SU-DHL-6 (cell line): ENCODE measurements at regions not wholly inside any gene's neighbourhood (a gene's known extent, or its start where the extent isn't known, plus 50 kb on each side); places are given as distances from the start of the nearest gene placed in this dataset.
"Not testable (repeated sequence)": the region's sequence is repeated elsewhere in the genome, so short reads cannot be mapped to it uniquely, and the experiment has no call there.

Source experiments
- H2AFZ ChIP-seq: fragments of 200-600 bp; sonication (generic); 2 replicates; pipeline ENCODE4 v1.6.1; 2014; ENCODE audit warnings: low read depth, mild to moderate bottlenecking, moderate library complexity, mixed read lengths, antibody characterized with exemption, low read length; ENCODE audit not compliant: severe bottlenecking
- H3F3A ChIP-seq: fragments of 200-600 bp; shearing (Covaris generic); 2 replicates; pipeline ENCODE4 v1.6.0; 2016; ENCODE audit warnings: antibody characterized with exemption, mild to moderate bottlenecking; ENCODE audit not compliant: insufficient read depth
- H3K27ac ChIP-seq: fragments of 200-600 bp; sonication (generic); 2 replicates; pipeline ENCODE4 v1.5.1; 2016; ENCODE audit warnings: low read depth, mild to moderate bottlenecking, low read length, moderate library complexity, mixed read lengths
- H3K27me3 ChIP-seq: fragments of 200-600 bp; sonication (generic), shearing (Covaris generic); 2 replicates; pipeline ENCODE4 v1.6.0; 2014; ENCODE audit warnings: mild to moderate bottlenecking, low read length
- H3K36me3 ChIP-seq: fragments of 200-600 bp; sonication (generic); 2 replicates; pipeline ENCODE4 v1.6.1; 2014; ENCODE audit warnings: mild to moderate bottlenecking, low read length, mixed read lengths
- H3K4me2 ChIP-seq: fragments of 300-600, 200-600 bp; shearing (Covaris generic), sonication (generic); 2 replicates; pipeline ENCODE4 v1.6.0; 2014; ENCODE audit warnings: low read length, low read depth, mild to moderate bottlenecking; ENCODE audit not compliant: poor library complexity, severe bottlenecking
- H3K4me3 ChIP-seq: fragments of 200-600 bp; sonication (generic); 2 replicates; pipeline ENCODE4 v1.5.1; 2014; ENCODE audit warnings: antibody characterized with exemption, low read length, mild to moderate bottlenecking, mixed read lengths; ENCODE audit not compliant: insufficient read depth, poor library complexity, severe bottlenecking
- H3K79me2 ChIP-seq: fragments of 200-600 bp; sonication (generic); 2 replicates; pipeline ENCODE4 v1.6.1; 2014; ENCODE audit warnings: mild to moderate bottlenecking, low read length, moderate library complexity; ENCODE audit not compliant: insufficient read depth
- H3K9ac ChIP-seq: fragments of 200-600 bp; sonication (generic); 2 replicates; pipeline ENCODE4 v1.7.0; 2014; ENCODE audit warnings: mild to moderate bottlenecking, low read length
- H3K9me2 ChIP-seq: fragments of 200-600 bp; sonication (generic); replicated peaks from 2 replicates; pipeline ENCODE4 v1.6.1; 2014; ENCODE audit warnings: low read length; ENCODE audit not compliant: insufficient read depth
- H3K9me3 ChIP-seq: fragments of 200-600 bp; sonication (generic); 2 replicates; pipeline ENCODE4 v1.6.1; 2014; ENCODE audit warnings: low read length, mixed read lengths; ENCODE audit not compliant: insufficient read depth
- H4K20me1 ChIP-seq: fragments of 200-600 bp; sonication (generic); 2 replicates; pipeline ENCODE4 v1.6.1; 2014; ENCODE audit warnings: low read depth, mild to moderate bottlenecking, antibody characterized with exemption, low read length, moderate library complexity, mixed read lengths
- EZH2phosphoT487 ChIP-seq: fragments of 200-600 bp; sonication (generic), shearing (Covaris generic); conservative IDR thresholded peaks from 2 replicates; pipeline ENCODE4 v1.6.1; 2018; ENCODE audit warnings: mild to moderate bottlenecking, antibody characterized with exemption, low read length, moderate library complexity, mixed read lengths
- TF ChIP-seq, protein P1 (sequence below): fragments of 200-600 bp; sonication (generic); IDR thresholded peaks from one replicate; pipeline ENCODE4 v1.5.1; 2017; ENCODE audit warnings: antibody characterized with exemption, mild to moderate bottlenecking, low read length, moderate library complexity; ENCODE audit not compliant: insufficient read depth, poor library complexity, severe bottlenecking

- no peak overlapping the region for H3K4me3 ChIP-seq
- H2AFZ ChIP-seq = no peak overlapping the region
- H3F3A ChIP-seq = no peaks in the 10 kb centered on the region
- no peak overlapping the region for H3K4me2 ChIP-seq
- TF ChIP-seq EZH2phosphoT487 = no peak
- TF ChIP-seq, protein P1, sequence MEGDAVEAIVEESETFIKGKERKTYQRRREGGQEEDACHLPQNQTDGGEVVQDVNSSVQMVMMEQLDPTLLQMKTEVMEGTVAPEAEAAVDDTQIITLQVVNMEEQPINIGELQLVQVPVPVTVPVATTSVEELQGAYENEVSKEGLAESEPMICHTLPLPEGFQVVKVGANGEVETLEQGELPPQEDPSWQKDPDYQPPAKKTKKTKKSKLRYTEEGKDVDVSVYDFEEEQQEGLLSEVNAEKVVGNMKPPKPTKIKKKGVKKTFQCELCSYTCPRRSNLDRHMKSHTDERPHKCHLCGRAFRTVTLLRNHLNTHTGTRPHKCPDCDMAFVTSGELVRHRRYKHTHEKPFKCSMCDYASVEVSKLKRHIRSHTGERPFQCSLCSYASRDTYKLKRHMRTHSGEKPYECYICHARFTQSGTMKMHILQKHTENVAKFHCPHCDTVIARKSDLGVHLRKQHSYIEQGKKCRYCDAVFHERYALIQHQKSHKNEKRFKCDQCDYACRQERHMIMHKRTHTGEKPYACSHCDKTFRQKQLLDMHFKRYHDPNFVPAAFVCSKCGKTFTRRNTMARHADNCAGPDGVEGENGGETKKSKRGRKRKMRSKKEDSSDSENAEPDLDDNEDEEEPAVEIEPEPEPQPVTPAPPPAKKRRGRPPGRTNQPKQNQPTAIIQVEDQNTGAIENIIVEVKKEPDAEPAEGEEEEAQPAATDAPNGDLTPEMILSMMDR = no peak
- H3K27me3 ChIP-seq = no peaks in the 10 kb centered on the region
- no peak overlapping the region for H3K9ac ChIP-seq
- H3K27ac ChIP-seq = no peak overlapping the region
- H4K20me1 ChIP-seq = no peaks in the 10 kb centered on the region
- H3K9me2 ChIP-seq = no peaks in the 10 kb centered on the region
- no peaks in the 10 kb centered on the region for H3K79me2 ChIP-seq
- no peaks in the 10 kb centered on the region for H3K36me3 ChIP-seq
- no peaks in the 10 kb centered on the region for H3K9me3 ChIP-seq
Observed at GRCh38 chr3:40753291-40753770, 228.6 kb downstream of the ZNF621 start.

DNA sequence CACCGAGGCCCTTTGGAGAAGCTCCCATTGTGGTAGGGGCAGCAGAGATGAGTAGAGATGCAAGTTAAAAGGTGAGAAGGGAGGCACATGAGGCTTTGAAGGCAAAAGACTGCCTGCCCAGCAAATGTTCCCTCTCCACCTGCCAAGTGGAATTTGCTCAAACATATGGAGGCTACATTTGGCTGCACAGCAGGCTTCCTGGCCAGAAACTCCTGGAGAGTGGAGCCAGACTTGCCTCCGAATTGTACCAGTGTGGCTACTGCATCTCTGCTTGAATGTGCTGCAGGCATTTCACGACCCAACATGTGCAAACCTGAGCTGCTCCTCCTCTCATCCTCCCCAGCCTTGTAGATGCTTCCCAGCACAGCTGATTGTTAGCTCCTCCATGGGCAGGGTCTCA, 229.2 kb downstream of the ZNF621 start:
- Histone ChIP-seq H2AFZ (no peak overlapping the region), H3K9ac (no peak overlapping the region), H3F3A (no peaks in the 10 kb centered on the region), H3K36me3 (no peaks in the 10 kb centered on the region), H3K9me3 (no peaks in the 10 kb centered on the region), H3K79me2 (no peaks in the 10 kb centered on the region), H3K4me3 (no peak overlapping the region), H3K27me3 (no peaks in the 10 kb centered on the region), H4K20me1 (no peaks in the 10 kb centered on the region), H3K4me2 (no peak overlapping the region), H3K9me2 (no peaks in the 10 kb centered on the region), H3K27ac (no peak overlapping the region)
- no peak for TF ChIP-seq EZH2phosphoT487
- TF ChIP-seq, protein P1 = no peak

DNA sequence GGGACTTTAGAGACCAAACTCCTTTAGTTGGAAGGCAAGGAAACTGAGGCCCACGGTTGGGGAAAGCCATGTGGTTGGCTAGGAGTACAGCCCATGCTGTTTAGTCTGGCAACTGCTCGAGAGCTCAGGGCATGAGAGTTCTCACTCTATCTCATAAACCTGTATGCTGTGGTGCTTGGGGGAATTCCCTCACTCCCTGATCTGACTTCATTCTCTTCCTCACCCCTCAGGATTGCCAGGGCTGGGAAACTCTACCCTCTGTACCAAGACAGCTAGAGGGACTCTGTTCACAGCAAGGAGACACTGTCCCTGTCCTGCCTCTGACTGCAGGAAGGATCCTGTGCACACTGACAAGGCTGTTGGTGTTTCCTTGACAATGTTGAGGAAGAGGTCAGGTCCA, 230.2 kb downstream of the ZNF621 start:
- Histone ChIP-seq H2AFZ (no peak overlapping the region), H3K79me2 (no peaks in the 10 kb centered on the region), H4K20me1 (no peaks in the 10 kb centered on the region), H3K9ac (no peak overlapping the region), H3K27ac (no peak overlapping the region), H3K36me3 (no peaks in the 10 kb centered on the region), H3F3A (no peaks in the 10 kb centered on the region), H3K27me3 (no peaks in the 10 kb centered on the region), H3K9me3 (no peaks in the 10 kb centered on the region), H3K9me2 (no peaks in the 10 kb centered on the region), H3K4me3 (no peak overlapping the region), H3K4me2 (no peak overlapping the region)
- TF ChIP-seq, protein P1 = no peak
- no peak for TF ChIP-seq EZH2phosphoT487

DNA sequence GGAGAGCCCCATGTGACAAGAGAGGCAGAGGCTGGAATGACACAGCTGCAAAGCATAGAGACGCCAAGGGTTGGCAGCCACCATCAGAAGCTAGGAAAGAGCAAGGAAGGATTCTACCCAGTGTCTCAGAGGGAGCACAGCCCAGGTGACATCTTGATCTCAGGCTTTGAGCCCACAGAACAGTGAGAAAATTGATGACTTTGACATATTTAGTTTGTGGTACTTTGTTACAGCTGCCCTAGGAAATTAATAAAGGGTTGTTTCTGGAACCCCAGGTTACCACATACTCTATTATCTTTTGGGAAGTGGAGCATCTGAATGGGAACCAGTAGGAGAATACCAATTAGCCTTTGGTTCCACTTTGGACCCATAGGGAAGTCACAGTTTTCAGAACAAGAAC, 231.7 kb downstream of the ZNF621 start:
- Histone ChIP-seq H2AFZ (no peak overlapping the region), H3K9ac (no peak overlapping the region), H3K9me3 (no peaks in the 10 kb centered on the region), H3K36me3 (no peaks in the 10 kb centered on the region), H3K9me2 (no peaks in the 10 kb centered on the region), H3K27me3 (no peaks in the 10 kb centered on the region), H3K27ac (no peak overlapping the region), H3K79me2 (no peaks in the 10 kb centered on the region), H4K20me1 (no peaks in the 10 kb centered on the region), H3F3A (no peaks in the 10 kb centered on the region), H3K4me3 (no peak overlapping the region), H3K4me2 (no peak overlapping the region)
- TF ChIP-seq, protein P1 = no peak
- no peak for TF ChIP-seq EZH2phosphoT487

- H3K79me2 ChIP-seq, H3K9me2 ChIP-seq, H4K20me1 ChIP-seq, H3K4me2 ChIP-seq, H3K27ac ChIP-seq, H3F3A ChIP-seq, H3K9ac ChIP-seq, H3K36me3 ChIP-seq, H2AFZ ChIP-seq, H3K4me3 ChIP-seq, H3K27me3 ChIP-seq, H3K9me3 ChIP-seq: not testable (repeated sequence)
Observed at GRCh38 chr3:40762771-40763170, 238.0 kb downstream of the ZNF621 start.
